SW 1271 (cell line): ENCODE measurements at regions not wholly inside any gene's neighbourhood (a gene's known extent, or its start where the extent isn't known, plus 50 kb on each side); places are given as distances from the start of the nearest gene placed in this dataset.
"Not testable (repeated sequence)": the region's sequence is repeated elsewhere in the genome, so short reads cannot be mapped to it uniquely, and the experiment has no call there.

Experiments
- DNase-seq, 2 experiments: peaks; one replicate each; lab custom pipeline; 2025; lab: John Stamatoyannopoulos, UW

GRCh38 chr10:44176311-44176710, 208.6 kb downstream of the CXCL12 start:
- no peak for DNase-seq

- no peak for DNase-seq
These were observed 211.3 kb downstream of the CXCL12 start for GRCh38 chr10:44173608-44173894.

GRCh38 chr10:44172883-44173607, 211.9 kb downstream of the CXCL12 start:
- no peak for DNase-seq

GRCh38 chr10:44171765-44172164, 213.1 kb downstream of the CXCL12 start:
- no peak for DNase-seq

GRCh38 chr10:44168478-44168877, 216.4 kb downstream of the CXCL12 start:
- no peak for DNase-seq

- DNase-seq: no peak
These were observed 217.1 kb downstream of the CXCL12 start for GRCh38 chr10:44167752-44168151.

GRCh38 chr10:44166441-44166840, 218.5 kb downstream of the CXCL12 start:
- DNase-seq: no peak

- no peak for DNase-seq
These were observed 220.5 kb downstream of the CXCL12 start for GRCh38 chr10:44164251-44164956.

GRCh38 chr10:44161184-44161583, 223.7 kb downstream of the CXCL12 start:
- no peak for DNase-seq

- DNase-seq: no peak
These were observed 227.3 kb downstream of the CXCL12 start for GRCh38 chr10:44157574-44157973.

GRCh38 chr10:44154956-44155355, 229.9 kb downstream of the CXCL12 start:
- DNase-seq: no peak

- no peak for DNase-seq
These were observed 230.8 kb downstream of the CXCL12 start for GRCh38 chr10:44153918-44154670.

GRCh38 chr10:44143556-44143955, 241.3 kb downstream of the CXCL12 start:
- DNase-seq: no peak

- no peak for DNase-seq
These were observed 252.3 kb downstream of the CXCL12 start for GRCh38 chr10:44132361-44133289.

GRCh38 chr10:44126291-44126717, 258.6 kb downstream of the CXCL12 start:
- no peak for DNase-seq

GRCh38 chr10:44125879-44126278, 259.0 kb downstream of the CXCL12 start:
- DNase-seq: no peak

GRCh38 chr10:44118500-44118899, 266.4 kb downstream of the CXCL12 start:
- DNase-seq: no peak

- no peak for DNase-seq
These were observed 268.4 kb downstream of the CXCL12 start for GRCh38 chr10:44116474-44116873.

- DNase-seq: no peak
These were observed 269.4 kb downstream of the CXCL12 start for GRCh38 chr10:44115516-44115915.

- no peak for DNase-seq
These were observed 270.5 kb downstream of the CXCL12 start for GRCh38 chr10:44114441-44114840.

- not testable (repeated sequence) for DNase-seq
These were observed 272.6 kb downstream of the CXCL12 start for GRCh38 chr10:44112280-44112679.

GRCh38 chr10:44105696-44106095, 279.2 kb downstream of the CXCL12 start:
- DNase-seq: no peak
